ENCODE measurements at regions not wholly inside any gene's neighbourhood (a gene's known extent, or its start where the extent isn't known, plus 50 kb on each side); places are given as distances from the start of the nearest gene placed in this dataset.

DNA sequence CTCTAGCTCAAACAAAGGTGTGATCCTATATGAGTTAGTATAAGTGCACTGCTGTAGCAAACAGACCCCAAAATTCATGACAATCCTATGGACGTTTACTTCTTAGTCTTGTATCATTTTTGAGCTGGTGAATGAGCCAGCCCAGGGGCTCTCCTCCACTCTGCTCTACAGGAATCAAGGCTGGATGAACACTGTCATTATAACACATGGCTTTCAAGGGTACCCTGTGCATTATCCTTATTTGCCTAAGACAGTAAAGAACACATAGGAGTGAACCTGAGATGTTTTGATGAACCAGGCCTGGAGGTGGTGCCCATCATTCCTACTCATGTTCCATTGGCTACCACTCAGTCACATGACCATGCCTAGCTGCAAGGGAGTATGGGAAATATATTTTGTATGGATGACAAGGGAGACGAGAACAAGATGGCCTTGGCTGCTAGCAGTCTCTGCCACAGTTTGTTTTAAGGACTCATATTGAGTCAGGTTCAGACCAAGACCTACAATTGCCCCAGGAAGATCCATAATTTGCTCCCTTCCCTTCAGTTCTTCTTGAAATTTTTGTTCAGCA, 107.4 kb upstream of the HES1 start:
- TF ChIP-seq RAD21 (conservative IDR thresholded peaks at IDR 0.05) = no peak
- TF ChIP-seq, protein P1, sequence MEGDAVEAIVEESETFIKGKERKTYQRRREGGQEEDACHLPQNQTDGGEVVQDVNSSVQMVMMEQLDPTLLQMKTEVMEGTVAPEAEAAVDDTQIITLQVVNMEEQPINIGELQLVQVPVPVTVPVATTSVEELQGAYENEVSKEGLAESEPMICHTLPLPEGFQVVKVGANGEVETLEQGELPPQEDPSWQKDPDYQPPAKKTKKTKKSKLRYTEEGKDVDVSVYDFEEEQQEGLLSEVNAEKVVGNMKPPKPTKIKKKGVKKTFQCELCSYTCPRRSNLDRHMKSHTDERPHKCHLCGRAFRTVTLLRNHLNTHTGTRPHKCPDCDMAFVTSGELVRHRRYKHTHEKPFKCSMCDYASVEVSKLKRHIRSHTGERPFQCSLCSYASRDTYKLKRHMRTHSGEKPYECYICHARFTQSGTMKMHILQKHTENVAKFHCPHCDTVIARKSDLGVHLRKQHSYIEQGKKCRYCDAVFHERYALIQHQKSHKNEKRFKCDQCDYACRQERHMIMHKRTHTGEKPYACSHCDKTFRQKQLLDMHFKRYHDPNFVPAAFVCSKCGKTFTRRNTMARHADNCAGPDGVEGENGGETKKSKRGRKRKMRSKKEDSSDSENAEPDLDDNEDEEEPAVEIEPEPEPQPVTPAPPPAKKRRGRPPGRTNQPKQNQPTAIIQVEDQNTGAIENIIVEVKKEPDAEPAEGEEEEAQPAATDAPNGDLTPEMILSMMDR (IDR thresholded peaks at IDR 0.05; ENCODE audit: poor library complexity, severe bottlenecking) = no peak
- TF ChIP-seq POLR2AphosphoS5 (IDR thresholded peaks at IDR 0.05) = no peak
- TF ChIP-seq SMC3 (conservative IDR thresholded peaks at IDR 0.05; ENCODE audit: poor library complexity) = no peak
- TF ChIP-seq EZH2 (IDR thresholded peaks at IDR 0.05; ENCODE audit: borderline replicate concordance, insufficient read depth, low read length, poor library complexity, severe bottlenecking) = no peak
- no peak for TF ChIP-seq TAF1 (IDR thresholded peaks at IDR 0.05; ENCODE audit: low read depth)
- TF ChIP-seq EP300 (conservative IDR thresholded peaks at IDR 0.05; ENCODE audit: poor library complexity, severe bottlenecking) = no peak

Data from neural cell (in vitro differentiated cells).